ENCODE measurements at regions not wholly inside any gene's neighbourhood (a gene's known extent, or its start where the extent isn't known, plus 50 kb on each side); places are given as distances from the start of the nearest gene placed in this dataset.

DNA sequence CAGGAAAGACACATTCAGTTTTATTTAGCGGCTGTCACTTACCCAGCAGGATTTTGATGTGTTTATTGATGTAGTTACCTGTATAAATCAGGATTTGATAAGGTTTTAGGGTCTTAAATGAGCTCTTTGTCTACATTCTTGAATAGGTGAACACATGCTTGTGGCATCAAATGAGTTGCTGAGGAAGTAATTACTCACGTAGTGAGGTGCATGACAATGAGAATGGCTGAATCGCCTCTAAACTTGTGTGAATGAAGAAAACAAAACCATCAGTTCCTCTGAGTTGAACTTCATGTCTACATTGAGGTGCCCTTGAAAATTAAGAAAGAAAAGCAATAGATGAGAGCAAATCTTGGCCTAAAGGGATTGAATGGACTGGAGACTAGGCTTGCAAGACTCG lies 245.6 kb upstream of the SATB1 start:
- TF ChIP-seq, protein P1, sequence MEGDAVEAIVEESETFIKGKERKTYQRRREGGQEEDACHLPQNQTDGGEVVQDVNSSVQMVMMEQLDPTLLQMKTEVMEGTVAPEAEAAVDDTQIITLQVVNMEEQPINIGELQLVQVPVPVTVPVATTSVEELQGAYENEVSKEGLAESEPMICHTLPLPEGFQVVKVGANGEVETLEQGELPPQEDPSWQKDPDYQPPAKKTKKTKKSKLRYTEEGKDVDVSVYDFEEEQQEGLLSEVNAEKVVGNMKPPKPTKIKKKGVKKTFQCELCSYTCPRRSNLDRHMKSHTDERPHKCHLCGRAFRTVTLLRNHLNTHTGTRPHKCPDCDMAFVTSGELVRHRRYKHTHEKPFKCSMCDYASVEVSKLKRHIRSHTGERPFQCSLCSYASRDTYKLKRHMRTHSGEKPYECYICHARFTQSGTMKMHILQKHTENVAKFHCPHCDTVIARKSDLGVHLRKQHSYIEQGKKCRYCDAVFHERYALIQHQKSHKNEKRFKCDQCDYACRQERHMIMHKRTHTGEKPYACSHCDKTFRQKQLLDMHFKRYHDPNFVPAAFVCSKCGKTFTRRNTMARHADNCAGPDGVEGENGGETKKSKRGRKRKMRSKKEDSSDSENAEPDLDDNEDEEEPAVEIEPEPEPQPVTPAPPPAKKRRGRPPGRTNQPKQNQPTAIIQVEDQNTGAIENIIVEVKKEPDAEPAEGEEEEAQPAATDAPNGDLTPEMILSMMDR (conservative IDR thresholded peaks at IDR 0.05; ENCODE audit: low read depth, low read length): no peak
- H3K4me3 ChIP-seq (ENCODE audit: low read depth, low read length): no peak overlapping the region
- DNase-seq (ENCODE audit: low read depth): no peak

DNA sequence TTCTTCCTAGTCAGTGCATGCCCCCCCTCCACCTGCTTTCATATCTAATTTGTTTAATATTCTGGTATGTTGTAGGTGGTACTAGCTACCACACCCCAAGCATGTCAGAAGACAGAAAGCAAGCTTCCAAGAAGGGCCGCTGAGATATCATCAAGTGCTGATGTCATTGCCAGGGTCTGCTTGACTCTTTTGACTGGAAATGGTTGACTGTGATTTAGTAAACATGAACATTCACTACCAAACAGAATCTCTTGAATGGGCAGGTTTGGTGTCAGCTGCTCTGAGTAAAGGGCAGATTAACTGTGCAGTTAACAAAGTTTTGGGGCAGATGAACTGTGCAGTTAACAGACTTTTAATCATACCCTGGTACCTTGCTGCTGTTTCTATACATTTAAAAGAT lies 244.2 kb upstream of the SATB1 start:
- TF ChIP-seq, protein P1 (conservative IDR thresholded peaks at IDR 0.05; ENCODE audit: low read depth, low read length): no peak
- no peak for DNase-seq (ENCODE audit: low read depth)
- H3K4me3 ChIP-seq (ENCODE audit: low read depth, low read length): no peak overlapping the region

- TF ChIP-seq, protein P1 (conservative IDR thresholded peaks at IDR 0.05; ENCODE audit: low read depth, low read length): no peak
- no peak for DNase-seq (ENCODE audit: low read depth)
- H3K4me3 ChIP-seq (ENCODE audit: low read depth, low read length): no peak overlapping the region
Measured at GRCh38 chr3:18667552-18667951, 242.4 kb upstream of the SATB1 start.

- DNase-seq (ENCODE audit: low read depth): no peak
- TF ChIP-seq, protein P1 (conservative IDR thresholded peaks at IDR 0.05; ENCODE audit: low read depth, low read length): no peak
- H3K4me3 ChIP-seq (ENCODE audit: low read depth, low read length): no peak overlapping the region
Measured at GRCh38 chr3:18666655-18667054, 241.5 kb upstream of the SATB1 start.

GRCh38 chr3:18660059-18660458 lies 234.9 kb upstream of the SATB1 start:
- no peak for DNase-seq (ENCODE audit: low read depth)
- H3K4me3 ChIP-seq (ENCODE audit: low read depth, low read length): no peak overlapping the region
- TF ChIP-seq, protein P1 (conservative IDR thresholded peaks at IDR 0.05; ENCODE audit: low read depth, low read length): no peak

- TF ChIP-seq, protein P1 (conservative IDR thresholded peaks at IDR 0.05; ENCODE audit: low read depth, low read length): no peak
- no peak for DNase-seq (ENCODE audit: low read depth)
- no peak overlapping the region for H3K4me3 ChIP-seq (ENCODE audit: low read depth, low read length)
Measured at GRCh38 chr3:18657858-18658820, 233.0 kb upstream of the SATB1 start.

DNA sequence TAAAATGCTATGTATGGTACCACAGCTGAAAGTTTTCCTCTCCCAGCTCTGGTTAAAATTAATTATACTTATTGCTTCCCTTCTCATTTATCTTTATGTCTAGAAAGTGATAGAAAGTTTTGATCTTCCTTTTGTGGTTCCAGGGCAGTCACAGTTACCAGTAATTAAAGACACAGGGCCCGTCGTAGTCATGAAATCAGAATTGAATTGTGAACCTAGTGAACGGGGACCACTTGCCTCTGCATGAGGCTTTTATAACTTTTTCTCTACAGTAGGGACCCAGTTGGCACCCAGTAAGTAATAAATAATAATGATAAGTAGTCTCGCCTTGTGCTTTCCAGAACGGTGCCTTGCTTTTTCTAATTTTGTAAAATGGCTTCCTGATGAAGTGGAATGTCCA lies 231.7 kb upstream of the SATB1 start:
- TF ChIP-seq, protein P1 (conservative IDR thresholded peaks at IDR 0.05; ENCODE audit: low read depth, low read length): no peak

More for the DNA sequence above, 231.7 kb upstream of the SATB1 start:
- H3K4me3 ChIP-seq (ENCODE audit: low read depth, low read length): no peak overlapping the region
- no peak for DNase-seq (ENCODE audit: low read depth)

All from choroid plexus epithelial cell (primary cell).